Sigmoid colon (tissue), 6 donors: ENCODE measurements at regions not wholly inside any gene's neighbourhood (a gene's known extent, or its start where the extent isn't known, plus 50 kb on each side); places are given as distances from the start of the nearest gene placed in this dataset.

Experiments used
- DNase-seq: peaks from one replicate; pipeline ENCODE4 v3.0.0-alpha.2; 2019
- H3K27ac ChIP-seq, 4 donors: fragments of 200-600 bp; sonication (generic); one replicate each; pipeline ENCODE4 v1.5.1; 2016 to 2019; ENCODE audit warnings: mild to moderate bottlenecking in 1 of 4
- H3K27me3 ChIP-seq, 3 donors: fragments of 200-600 bp; sonication (generic); one replicate each; pipeline ENCODE4 v1.5.1; 2019; ENCODE audit warnings: mild to moderate bottlenecking in 1 of 3
- H3K36me3 ChIP-seq, 4 donors: fragments of 200-600 bp; sonication (generic); one replicate each; pipeline ENCODE4 v1.5.1; 2016 to 2019
- H3K4me1 ChIP-seq, 4 donors: fragments of 200-600 bp; sonication (generic); one replicate each; pipeline ENCODE4 v1.5.1; 2017 to 2019
- H3K4me3 ChIP-seq, 4 donors: fragments of 200-600 bp; sonication (generic); one replicate each; pipeline ENCODE4 v1.5.1; 2017 to 2019; ENCODE audit warnings: mild to moderate bottlenecking in 2 of 4, moderate library complexity in 1 of 4
- H3K9me3 ChIP-seq, 4 donors: fragments of 200-600 bp in 3 of 4; sonication (generic) in 3 of 4; one replicate each; pipeline versions ENCODE4 v1.5.1 to v1.6.1; 2013 to 2019
- CTCF ChIP-seq, 4 experiments: fragments of 450-650 bp in 3 of 4; fragments of 200-600 bp in 1 of 4; IDR thresholded peaks; one replicate each; pipeline ENCODE4 v1.5.1; 2016 to 2019; ENCODE audit warnings: antibody characterized with exemption in 4 of 4, mild to moderate bottlenecking in 3 of 4, moderate library complexity in 2 of 4
- EP300 ChIP-seq, 4 donors: sonication (generic); formaldehyde crosslinking; IDR thresholded peaks; one replicate each; pipeline ENCODE4 v1.6.1; 2017; ENCODE audit warnings: antibody characterized with exemption in 4 of 4
- POLR2A ChIP-seq, 2 donors: fragments of 450-650 bp; IDR thresholded peaks; one replicate each; pipeline ENCODE4 v1.6.1; 2016; ENCODE audit warnings: antibody characterized with exemption in 2 of 2, mild to moderate bottlenecking in 2 of 2, moderate library complexity in 2 of 2
- POLR2AphosphoS5 ChIP-seq, 4 donors: sonication (generic); formaldehyde crosslinking; IDR thresholded peaks; one replicate each; pipeline ENCODE4 v1.6.1; 2017; ENCODE audit warnings: antibody characterized with exemption in 4 of 4
- WGBS, 2 donors: extraction: QIAGEN DNeasy Blood & Tissue Kit; methylation state at CpG; one replicate each; pipeline ENCODE4 v1.1.7; 2013; 5-methylcytosine and 5-hydroxymethylcytosine counted together
- intact Hi-C: fragments of 100-400 bp; cut with DNase I; formaldehyde crosslinking; loops from one replicate; pipeline ENCODE4 v1.15.1; 2023
- donor health status: healthy with polysubstance abuse.
- donor health status: healthy.

GRCh38 chr3:117308756-117309155 lies 599.2 kb downstream of the TUSC7 start:
- no peak overlapping the region for H3K27ac ChIP-seq
- TF ChIP-seq POLR2AphosphoS5 (IDR thresholded peaks at IDR 0.05) = no peak
- no peak overlapping the region for H3K4me3 ChIP-seq
- no peaks in the 10 kb centered on the region for H3K4me1 ChIP-seq
- intact Hi-C loops = no loop called here
- no peaks in the 10 kb centered on the region for H3K27me3 ChIP-seq
- no peaks in the 10 kb centered on the region for H3K36me3 ChIP-seq
- DNase-seq = no peak
- 85 to 94% methylated on average over 1 of the region's 1 CpG for WGBS, 2 donors
- no peaks in the 10 kb centered on the region for H3K9me3 ChIP-seq

GRCh38 chr3:117310536-117310935 lies 601.0 kb downstream of the TUSC7 start:
- no peak overlapping the region for H3K4me3 ChIP-seq
- no peak for DNase-seq
- H3K9me3 ChIP-seq = no peaks in the 10 kb centered on the region
- intact Hi-C loops = no loop called here
- TF ChIP-seq POLR2AphosphoS5 (IDR thresholded peaks at IDR 0.05) = no peak
- no peaks in the 10 kb centered on the region for H3K36me3 ChIP-seq
- H3K27ac ChIP-seq = no peak overlapping the region
- H3K4me1 ChIP-seq = no peaks in the 10 kb centered on the region
- WGBS, 2 donors = 9 to 29% methylated on average over 1 of the region's 1 CpG
- no peaks in the 10 kb centered on the region for H3K27me3 ChIP-seq

- Histone ChIP-seq H3K36me3 (no peaks in the 10 kb centered on the region), H3K9me3 (no peaks in the 10 kb centered on the region), H3K4me1 (no peaks in the 10 kb centered on the region), H3K4me3 (no peak overlapping the region), H3K27ac (no peak overlapping the region), H3K27me3 (no peaks in the 10 kb centered on the region)
- DNase-seq = no peak
- TF ChIP-seq EP300 (IDR thresholded peaks at IDR 0.05) (no peak), POLR2A (IDR thresholded peaks at IDR 0.05) (no peak), CTCF (IDR thresholded peaks at IDR 0.05) (no peak), POLR2AphosphoS5 (IDR thresholded peaks at IDR 0.05) (no peak)
- intact Hi-C loops = no loop called here
- 83 to 89% methylated on average over 2 of the region's 2 CpGs for WGBS, 2 donors
These were observed 605.0 kb downstream of the TUSC7 start for GRCh38 chr3:117314441-117315150.

GRCh38 chr3:117322866-117323265 lies 613.3 kb downstream of the TUSC7 start:
- DNase-seq = no peak
- H3K4me3 ChIP-seq = no peak overlapping the region
- no peaks in the 10 kb centered on the region for H3K27me3 ChIP-seq
- H3K4me1 ChIP-seq = no peaks in the 10 kb centered on the region
- TF ChIP-seq EP300 (IDR thresholded peaks at IDR 0.05) = no peak
- TF ChIP-seq CTCF (IDR thresholded peaks at IDR 0.05) = no peak
- TF ChIP-seq POLR2AphosphoS5 (IDR thresholded peaks at IDR 0.05) = no peak
- no peak for TF ChIP-seq POLR2A (IDR thresholded peaks at IDR 0.05)
- H3K27ac ChIP-seq = no peak overlapping the region
- 20 to 23% methylated on average over 1 of the region's 1 CpG for WGBS, 2 donors
- intact Hi-C loops = no loop called here
- peaks cover 0 to 2% (median 1%) of the 10 kb centered on the region in 4 donors for H3K9me3 ChIP-seq
- H3K36me3 ChIP-seq = no peaks in the 10 kb centered on the region

GRCh38 chr3:117346901-117347300 lies 637.3 kb downstream of the TUSC7 start:
- intact Hi-C loops = no loop called here
- 70 to 87% methylated on average over 3 of the region's 3 CpGs for WGBS, 2 donors
- H3K27ac ChIP-seq = no peak overlapping the region
- H3K4me3 ChIP-seq = no peak overlapping the region
- TF ChIP-seq POLR2A (IDR thresholded peaks at IDR 0.05) (no peak), POLR2AphosphoS5 (IDR thresholded peaks at IDR 0.05) (no peak), CTCF (IDR thresholded peaks at IDR 0.05) (no peak), EP300 (IDR thresholded peaks at IDR 0.05) (no peak)
- DNase-seq = no peak
- H3K4me1 ChIP-seq = no peaks in the 10 kb centered on the region
- H3K27me3 ChIP-seq = no peaks in the 10 kb centered on the region
- no peaks in the 10 kb centered on the region for H3K9me3 ChIP-seq
- H3K36me3 ChIP-seq = no peaks in the 10 kb centered on the region

- intact Hi-C loops = no loop called here
- no peaks in the 10 kb centered on the region for H3K4me1 ChIP-seq
- H3K27ac ChIP-seq = no peak overlapping the region
- H3K4me3 ChIP-seq = no peak overlapping the region
- no peaks in the 10 kb centered on the region for H3K9me3 ChIP-seq
- H3K27me3 ChIP-seq = no peaks in the 10 kb centered on the region
- TF ChIP-seq CTCF (IDR thresholded peaks at IDR 0.05) = no peak
- TF ChIP-seq EP300 (IDR thresholded peaks at IDR 0.05) = no peak
- no peak for TF ChIP-seq POLR2AphosphoS5 (IDR thresholded peaks at IDR 0.05)
- WGBS, 2 donors = 70 to 81% methylated on average over 1 of the region's 1 CpG
- no peaks in the 10 kb centered on the region for H3K36me3 ChIP-seq
- DNase-seq = no peak
These were observed 639.3 kb downstream of the TUSC7 start for GRCh38 chr3:117348884-117349283.
